EL (cell line): ENCODE measurements at regions not wholly inside any gene's neighbourhood (a gene's known extent, or its start where the extent isn't known, plus 50 kb on each side); places are given as distances from the start of the nearest gene placed in this dataset.
"Not testable (repeated sequence)": the region's sequence is repeated elsewhere in the genome, so short reads cannot be mapped to it uniquely, and the experiment has no call there.

Experiments
- DNase-seq: peaks from one replicate; pipeline ENCODE4 v3.0.0-alpha.2; 2016

- DNase-seq, result not testable (repeated sequence)
Measured at GRCh38 chr5:12078286-12078685, 174.0 kb upstream of the CTNND2 start.

- DNase-seq, result no peak
Measured at GRCh38 chr5:12073426-12073825, 169.2 kb upstream of the CTNND2 start.

- DNase-seq, result no peak
Measured at GRCh38 chr5:12072441-12072840, 168.2 kb upstream of the CTNND2 start.

- no peak for DNase-seq
Measured at GRCh38 chr5:12071455-12071854, 167.2 kb upstream of the CTNND2 start.

GRCh38 chr5:12023614-12024241 lies 119.5 kb upstream of the CTNND2 start:
- peak; percentile 14 for DNase-seq

- no peak for DNase-seq
Measured at GRCh38 chr5:12022444-12022843, 118.2 kb upstream of the CTNND2 start.

- DNase-seq, result no peak
Measured at GRCh38 chr5:12019306-12019705, 115.1 kb upstream of the CTNND2 start.

- DNase-seq, result no peak
Measured at GRCh38 chr5:12017007-12017406, 112.8 kb upstream of the CTNND2 start.

- DNase-seq, result no peak
Measured at GRCh38 chr5:12016159-12016746, 112.0 kb upstream of the CTNND2 start.

GRCh38 chr5:12013351-12013750 lies 109.1 kb upstream of the CTNND2 start:
- DNase-seq, result no peak

GRCh38 chr5:12003680-12004079 lies 99.4 kb upstream of the CTNND2 start:
- DNase-seq, result no peak

GRCh38 chr5:11998397-11998796 lies 94.2 kb upstream of the CTNND2 start:
- DNase-seq, result no peak

GRCh38 chr5:11997942-11998341 lies 93.7 kb upstream of the CTNND2 start:
- DNase-seq, result no peak

- DNase-seq, result no peak
Measured at GRCh38 chr5:11992518-11992917, 88.3 kb upstream of the CTNND2 start.

- no peak for DNase-seq
Measured at GRCh38 chr5:11985993-11986392, 81.7 kb upstream of the CTNND2 start.

GRCh38 chr5:11984196-11984595 lies 80.0 kb upstream of the CTNND2 start:
- DNase-seq, result no peak

- DNase-seq, result no peak
Measured at GRCh38 chr5:11981986-11982385, 77.7 kb upstream of the CTNND2 start.

- no peak for DNase-seq
Measured at GRCh38 chr5:11977904-11978303, 73.7 kb upstream of the CTNND2 start.

- DNase-seq, result no peak
Measured at GRCh38 chr5:11973469-11973868, 69.2 kb upstream of the CTNND2 start.

GRCh38 chr5:11963227-11963626 lies 59.0 kb upstream of the CTNND2 start:
- DNase-seq, result no peak

- no peak for DNase-seq
Measured at GRCh38 chr5:11962122-11962521, 57.9 kb upstream of the CTNND2 start.

GRCh38 chr5:11958321-11958720 lies 54.1 kb upstream of the CTNND2 start:
- DNase-seq, result no peak

GRCh38 chr5:11955331-11955730 lies 51.1 kb upstream of the CTNND2 start:
- no peak for DNase-seq
